BLaER1 (cell line): ENCODE measurements at regions not wholly inside any gene's neighbourhood (a gene's known extent, or its start where the extent isn't known, plus 50 kb on each side); places are given as distances from the start of the nearest gene placed in this dataset.

Experiments used
- H3K27ac ChIP-seq: shearing (Covaris generic); formaldehyde crosslinking; 2 replicates; pipeline ENCODE4 v1.8.1; 2022
- H3K27me3 ChIP-seq: shearing (Covaris generic); formaldehyde crosslinking; 2 replicates; pipeline ENCODE4 v1.8.1; 2022
- H3K36me3 ChIP-seq: shearing (Covaris generic); formaldehyde crosslinking; 2 replicates; pipeline ENCODE4 v1.8.1; 2022
- H3K4me1 ChIP-seq: shearing (Covaris generic); formaldehyde crosslinking; 2 replicates; pipeline ENCODE4 v1.8.1; 2022
- H3K4me2 ChIP-seq: shearing (Covaris generic); formaldehyde crosslinking; 2 replicates; pipeline ENCODE4 v1.8.1; 2022
- H3K4me3 ChIP-seq: shearing (Covaris generic); formaldehyde crosslinking; 2 replicates; pipeline ENCODE4 v1.8.1; 2022
- H3K9ac ChIP-seq: shearing (Covaris generic); formaldehyde crosslinking; 2 replicates; pipeline ENCODE4 v1.8.1; 2022
- H3K9me3 ChIP-seq: shearing (Covaris generic); formaldehyde crosslinking; 2 replicates; pipeline ENCODE4 v1.8.1; 2022
- H4K20me1 ChIP-seq: shearing (Covaris generic); formaldehyde crosslinking; 2 replicates; pipeline ENCODE4 v1.8.1; 2022
- Cebpa-rat ChIP-seq: shearing (Covaris generic); IDR thresholded peaks from 2 replicates; pipeline ENCODE4 v1.8.1; 2022

DNA sequence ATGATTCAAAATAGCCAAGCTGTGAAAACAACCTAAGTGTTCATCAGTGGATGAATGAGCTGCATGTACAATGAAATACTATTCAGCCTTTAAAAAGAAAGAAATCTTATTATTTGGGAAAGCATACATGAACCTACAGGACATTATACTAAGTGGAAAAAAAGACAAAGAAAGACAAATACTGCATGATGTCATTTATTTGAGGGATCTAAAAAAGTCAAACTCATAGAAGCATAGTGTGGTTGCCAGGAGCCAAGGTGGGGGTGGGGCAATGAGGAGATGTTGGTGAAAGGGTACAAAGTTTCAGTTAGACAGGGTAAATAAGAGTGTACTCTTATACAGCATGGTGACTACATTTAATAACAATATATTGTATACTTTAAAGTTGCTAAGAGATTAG, 261.5 kb downstream of the PARP8 start:
- Histone ChIP-seq H3K27me3 (no peaks in the 10 kb centered on the region), H3K4me3 (no peak overlapping the region), H3K9ac (no peak overlapping the region), H4K20me1 (no peaks in the 10 kb centered on the region), H3K4me2 (no peak overlapping the region), H3K9me3 (0 out of 2 replicates have a peak, but pooled peaks cover 3% of the 10 kb centered on the region), H3K36me3 (no peaks in the 10 kb centered on the region), H3K4me1 (no peaks in the 10 kb centered on the region), H3K27ac (no peak overlapping the region)
- no peak for TF ChIP-seq Cebpa-rat

DNA sequence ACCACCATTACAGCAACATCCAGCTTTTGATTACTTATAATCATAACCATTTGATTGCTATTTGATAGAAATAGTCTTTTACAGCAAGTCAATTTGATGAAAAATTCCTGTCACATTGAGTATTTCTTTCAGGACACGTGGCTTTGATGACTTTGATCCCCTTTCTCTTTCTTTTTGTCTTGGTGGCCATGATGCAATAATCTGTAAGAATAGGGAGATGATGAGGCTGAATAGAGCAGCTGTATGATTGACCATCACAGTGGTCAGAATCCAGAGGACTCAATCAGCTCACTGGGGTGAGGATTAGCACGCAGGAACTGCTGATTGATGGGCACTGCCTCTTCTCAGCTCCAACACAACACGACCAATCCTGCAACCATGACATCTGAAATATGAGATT, 262.7 kb downstream of the PARP8 start:
- no peak for TF ChIP-seq Cebpa-rat
- Histone ChIP-seq H3K9ac (no peak overlapping the region), H3K4me1 (no peaks in the 10 kb centered on the region), H3K27me3 (no peaks in the 10 kb centered on the region), H3K4me3 (no peak overlapping the region), H3K27ac (no peak overlapping the region), H3K36me3 (no peaks in the 10 kb centered on the region), H3K4me2 (no peak overlapping the region), H4K20me1 (no peaks in the 10 kb centered on the region), H3K9me3 (no peaks in the 10 kb centered on the region)

DNA sequence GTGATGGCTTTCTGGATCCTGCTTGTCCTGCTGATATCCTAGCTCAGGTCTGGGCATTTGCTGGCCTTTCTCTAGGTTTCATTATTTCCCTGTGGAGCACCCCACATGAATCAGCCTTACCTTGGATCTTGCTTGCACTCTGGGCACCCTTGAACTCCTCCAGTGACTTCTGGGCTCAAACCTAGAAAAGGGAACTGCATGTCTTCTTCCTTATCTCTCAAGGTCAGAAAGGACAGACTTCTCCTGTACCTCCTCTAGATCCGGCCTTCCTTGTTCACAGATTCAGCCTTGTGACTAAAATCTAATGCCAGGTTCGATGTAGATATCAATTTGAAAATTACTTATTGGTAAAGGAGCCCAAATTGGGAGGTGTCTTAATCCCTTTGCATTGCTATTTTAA, 267.9 kb downstream of the PARP8 start:
- Histone ChIP-seq H3K9ac (no peak overlapping the region), H3K4me1 (no peaks in the 10 kb centered on the region), H3K4me3 (no peak overlapping the region), H3K36me3 (no peaks in the 10 kb centered on the region), H4K20me1 (no peaks in the 10 kb centered on the region), H3K9me3 (no peaks in the 10 kb centered on the region), H3K27me3 (no peaks in the 10 kb centered on the region), H3K27ac (no peak overlapping the region), H3K4me2 (no peak overlapping the region)
- no peak for TF ChIP-seq Cebpa-rat

DNA sequence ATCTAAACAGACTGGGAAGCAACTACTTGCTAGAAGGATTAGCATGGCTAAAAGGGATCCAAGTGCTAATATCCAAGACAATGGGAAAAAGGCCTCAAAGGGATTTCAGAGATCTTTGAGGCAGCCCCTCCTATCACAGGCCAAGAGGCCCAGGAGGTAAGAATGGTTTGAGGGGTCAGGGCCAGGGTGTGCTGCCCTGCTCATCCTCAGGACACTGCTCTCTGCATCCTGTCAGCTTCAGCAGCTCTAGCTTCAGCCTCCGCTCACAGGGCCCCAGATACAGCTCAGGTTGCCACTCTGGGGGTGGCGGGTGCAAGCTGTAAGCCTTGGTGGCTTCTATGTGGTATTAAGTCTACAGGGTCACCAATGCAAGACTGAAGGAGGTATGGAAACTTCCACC, 278.7 kb downstream of the PARP8 start:
- H3K4me3 ChIP-seq, result no peak overlapping the region
- no peaks in the 10 kb centered on the region for H4K20me1 ChIP-seq
- H3K27ac ChIP-seq, result no peak overlapping the region
- no peaks in the 10 kb centered on the region for H3K4me1 ChIP-seq
- no peaks in the 10 kb centered on the region for H3K36me3 ChIP-seq
- H3K9me3 ChIP-seq, result peaks cover 16% of the 10 kb centered on the region
- no peak overlapping the region for H3K4me2 ChIP-seq
- no peak overlapping the region for H3K9ac ChIP-seq
- no peak for TF ChIP-seq Cebpa-rat
- no peaks in the 10 kb centered on the region for H3K27me3 ChIP-seq

DNA sequence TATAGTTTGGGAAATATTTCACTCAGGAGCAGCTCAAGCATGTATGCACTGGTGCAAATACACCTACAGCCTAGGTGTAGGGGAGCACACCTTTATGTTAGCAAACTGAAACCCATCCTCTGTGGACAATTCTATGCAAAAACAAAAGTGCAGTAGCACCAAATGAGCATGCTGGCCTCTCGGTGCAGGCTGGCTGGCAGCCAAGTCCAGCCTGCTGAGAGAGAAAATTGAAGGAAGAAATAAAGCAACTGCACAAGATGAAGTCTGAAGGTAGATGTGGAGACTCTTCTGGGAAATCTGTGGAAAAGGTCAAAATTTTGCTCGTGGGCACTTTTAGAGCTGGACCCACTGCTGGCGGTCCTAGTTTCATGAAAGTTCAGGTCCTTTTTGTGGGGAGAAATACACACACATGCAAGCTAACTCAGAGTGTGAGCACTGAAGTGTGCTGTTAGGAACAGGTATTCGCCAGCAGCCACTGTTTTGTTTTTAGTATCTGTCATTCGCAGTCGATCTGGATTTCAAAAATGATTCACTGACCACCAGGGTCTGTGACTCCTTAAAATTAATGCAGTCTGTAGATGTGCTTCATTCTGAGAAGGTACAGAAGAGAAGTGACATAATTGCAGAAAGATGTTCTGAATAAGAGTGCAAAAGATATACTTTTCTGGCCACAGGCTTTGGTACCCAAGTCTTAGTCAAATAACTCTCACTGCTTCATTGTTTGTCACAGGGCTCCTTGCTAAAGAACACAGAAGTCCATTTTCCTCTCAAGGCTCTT, 281.7 kb downstream of the PARP8 start:
- Histone ChIP-seq H3K4me1 (no peaks in the 10 kb centered on the region), H3K36me3 (no peaks in the 10 kb centered on the region), H3K27me3 (no peaks in the 10 kb centered on the region), H4K20me1 (no peaks in the 10 kb centered on the region), H3K9me3 (peaks cover 13% of the 10 kb centered on the region), H3K27ac (no peak overlapping the region), H3K9ac (no peak overlapping the region), H3K4me2 (no peak overlapping the region), H3K4me3 (no peak overlapping the region)
- no peak for TF ChIP-seq Cebpa-rat

DNA sequence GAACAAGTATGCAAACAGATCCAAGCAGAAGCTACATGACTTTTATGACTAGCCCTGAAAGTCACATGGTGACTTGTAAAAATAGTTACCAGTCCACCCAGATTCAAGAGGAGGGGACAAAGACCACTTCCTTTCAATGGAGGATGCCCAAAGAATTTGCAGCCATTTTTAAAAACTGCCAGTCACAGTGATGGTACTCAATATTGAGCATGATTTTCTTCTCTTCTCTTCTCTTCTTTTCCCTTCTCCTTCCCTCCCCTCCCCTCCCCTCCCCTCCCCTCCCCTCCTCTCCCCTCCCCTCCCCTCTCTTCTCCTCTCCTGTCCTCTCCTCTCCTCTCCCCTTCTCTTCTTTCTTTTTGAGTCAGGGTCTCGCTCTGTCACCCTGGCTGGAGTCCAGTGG, 286.9 kb downstream of the PARP8 start:
- no peaks in the 10 kb centered on the region for H3K4me1 ChIP-seq
- H3K27me3 ChIP-seq, result no peaks in the 10 kb centered on the region
- no peak overlapping the region for H3K4me3 ChIP-seq
- H3K9me3 ChIP-seq, result no peaks in the 10 kb centered on the region
- no peak overlapping the region for H3K9ac ChIP-seq
- H3K4me2 ChIP-seq, result no peak overlapping the region
- no peaks in the 10 kb centered on the region for H4K20me1 ChIP-seq
- TF ChIP-seq Cebpa-rat, result no peak
- H3K27ac ChIP-seq, result no peak overlapping the region
- no peaks in the 10 kb centered on the region for H3K36me3 ChIP-seq

GRCh38 chr5:50958852-50959457, 292.5 kb downstream of the PARP8 start:
- Histone ChIP-seq H3K4me2 (no peak overlapping the region), H3K9me3 (no peaks in the 10 kb centered on the region), H3K27me3 (peaks cover 13% of the 10 kb centered on the region), H3K27ac (no peak overlapping the region), H3K36me3 (no peaks in the 10 kb centered on the region), H3K9ac (no peak overlapping the region), H3K4me3 (no peak overlapping the region), H3K4me1 (peaks cover 2% of the 10 kb centered on the region; the same call in 1 of the 2 replicates), H4K20me1 (peaks cover 2% of the 10 kb centered on the region; the same call in 1 of the 2 replicates)
- TF ChIP-seq Cebpa-rat, result no peak

DNA sequence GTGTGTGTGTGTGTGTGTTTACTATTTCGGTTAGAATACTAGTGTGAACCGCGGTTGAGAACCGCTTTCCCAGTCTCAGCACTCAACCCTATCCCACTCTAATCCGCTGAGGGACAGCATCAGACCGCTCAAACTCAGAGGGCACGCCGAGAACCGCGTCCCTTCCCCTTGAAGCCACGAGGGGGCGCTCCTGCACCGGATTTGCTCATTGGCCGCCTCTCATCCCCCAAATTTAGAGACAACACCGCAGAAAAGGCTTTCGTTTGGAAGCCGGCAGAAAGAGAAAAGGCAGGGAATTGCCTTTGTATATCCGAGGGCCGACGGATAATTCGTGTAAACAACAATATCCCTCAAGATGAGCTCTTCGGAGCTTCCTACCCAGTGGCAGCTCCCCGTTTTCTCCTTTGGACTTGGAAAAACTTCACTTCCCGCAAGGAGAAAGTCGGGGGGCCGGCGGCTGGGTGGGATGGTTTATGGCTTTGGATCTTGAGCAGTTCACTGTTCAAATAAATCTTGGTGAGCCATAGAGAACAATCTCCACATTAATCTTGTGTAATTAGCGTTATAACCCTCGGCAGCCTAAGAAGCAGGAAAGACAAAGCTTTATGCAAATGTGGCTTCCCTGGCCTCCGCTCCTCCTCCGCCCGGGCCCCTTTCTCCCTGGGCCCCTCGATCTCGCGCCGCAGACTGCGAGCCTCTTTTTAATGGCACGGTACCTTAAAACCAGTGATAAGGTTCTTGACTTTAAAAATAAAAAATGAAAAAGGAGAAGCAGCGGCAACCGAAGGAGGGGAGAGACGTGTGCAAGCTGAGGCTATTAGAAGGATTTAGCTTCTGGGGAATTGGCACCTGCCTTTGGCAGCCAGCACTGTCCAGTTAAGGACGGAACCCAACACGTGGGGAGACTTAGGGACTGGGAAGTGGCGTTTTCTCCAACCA, 296.8 kb downstream of the PARP8 start:
- Histone ChIP-seq H3K9ac (peak overlapping the region; percentile 58; the same call in 1 of the 2 replicates), H3K9me3 (peaks cover 28% of the 10 kb centered on the region), H3K4me1 (peaks cover 4% of the 10 kb centered on the region; the same call in 1 of the 2 replicates), H3K27ac (no peak overlapping the region), H4K20me1 (peaks cover 30% of the 10 kb centered on the region; the same call in 1 of the 2 replicates), H3K4me3 (peak overlapping the region; percentile 73), H3K27me3 (peaks cover 55% of the 10 kb centered on the region), H3K4me2 (peak overlapping the region; percentile 98), H3K36me3 (no peaks in the 10 kb centered on the region)
- TF ChIP-seq Cebpa-rat, result no peak

DNA sequence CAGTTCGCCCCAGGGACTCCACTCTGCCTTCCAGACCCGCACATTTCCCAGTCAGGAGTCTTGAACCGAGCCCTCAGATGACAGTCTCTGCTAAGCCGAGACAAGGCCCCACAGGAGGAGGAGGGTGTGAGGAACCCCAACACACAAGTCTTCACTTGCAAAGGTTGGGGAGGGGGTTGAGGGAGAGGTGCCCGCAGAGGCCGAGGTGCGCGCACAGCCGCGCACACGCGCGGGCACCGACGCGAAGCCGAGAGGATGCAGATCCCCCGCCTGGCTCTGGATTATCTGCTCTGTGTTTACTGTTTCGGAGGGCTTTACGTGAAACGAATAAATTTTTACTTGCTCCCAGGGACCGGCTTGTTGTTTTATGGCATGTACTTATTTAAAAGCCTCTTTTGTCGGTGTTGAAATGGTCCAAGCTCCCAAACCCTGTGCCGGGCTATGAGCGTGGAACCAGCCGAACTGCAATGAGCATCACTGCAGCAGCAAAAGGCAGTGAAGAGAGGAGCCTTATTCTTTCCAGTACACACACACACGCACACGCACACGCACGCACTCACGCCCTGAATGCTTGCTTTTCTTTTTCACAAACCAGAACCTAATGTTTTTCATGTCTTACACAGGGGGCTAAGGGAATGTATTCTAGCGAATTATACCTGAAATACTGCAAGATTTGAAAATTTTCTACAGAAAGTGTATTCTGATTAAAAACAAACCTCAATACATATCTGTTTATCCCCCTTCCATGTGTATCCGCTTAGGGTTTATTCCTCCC, 297.7 kb downstream of the PARP8 start:
- H3K27ac ChIP-seq, result no peak overlapping the region
- TF ChIP-seq Cebpa-rat, result no peak
- peak overlapping the region; percentile 73 for H3K4me3 ChIP-seq
- peaks cover 37% of the 10 kb centered on the region for H3K9me3 ChIP-seq
- H3K4me1 ChIP-seq, result peaks cover 4% of the 10 kb centered on the region; the same call in 1 of the 2 replicates
- no peak overlapping the region for H3K9ac ChIP-seq
- peaks cover 30% of the 10 kb centered on the region; the same call in 1 of the 2 replicates for H4K20me1 ChIP-seq
- H3K36me3 ChIP-seq, result no peaks in the 10 kb centered on the region
- peaks cover 65% of the 10 kb centered on the region for H3K27me3 ChIP-seq
- peak overlapping the region; percentile 98 for H3K4me2 ChIP-seq
